HCT116 (cell line): ENCODE measurements at regions not wholly inside any gene's neighbourhood (a gene's known extent, or its start where the extent isn't known, plus 50 kb on each side); places are given as distances from the start of the nearest gene placed in this dataset.

Experiments used
- ATAC-seq: fragments of 200-7000 bp; cut with Tn5 transposase; 2 replicates; pipeline ENCODE4 v1.9.1; 2020; ENCODE audit warnings: mild to moderate bottlenecking, moderate library complexity
- BruUV-seq: library from RNA; stranded (reverse); fragments of 400-500 nt; replicated peaks from 2 replicates; lab custom pipeline; 2021; lab: Mats Ljungman, UMichigan
- CTCF ChIA-PET: fragments of 300-600 bp; sonication (Branson Sonifier 250); formaldehyde crosslinking; loops from one replicate; lab custom pipeline; 2021; ENCODE audit warnings: antibody characterized with exemption; lab: Charles Lee
- POLR2A ChIA-PET: fragments of 300-600, 350-600 bp; sonication (Branson Sonifier 250); formaldehyde crosslinking; loops from one replicate; lab custom pipeline; 2021; ENCODE audit warnings: antibody characterized with exemption; lab: Charles Lee
- RAD21 ChIA-PET, 2 experiments: fragments of 300-600 bp; sonication (Branson Sonifier 250); formaldehyde crosslinking; loops; one replicate each; lab custom pipeline; 2023; ENCODE audit warnings: low total read pairs in 2 of 2; ENCODE audit not compliant: uncharacterized antibody in 2 of 2, unreplicated experiment in 2 of 2, low non-redundant PET in 1 of 2; lab: Charles Lee
- DNase-seq: peaks from one replicate; pipeline ENCODE4 v3.0.0-alpha.2; 2010; ENCODE audit warnings: low read depth, low spot score
- H2AFZ ChIP-seq: fragments of 200-600 bp; shearing (Covaris generic), sonication (generic); 2 replicates; pipeline ENCODE4 v1.6.1; 2017; ENCODE audit warnings: low read depth, mixed run types, mixed read lengths, antibody characterized with exemption, low read length; ENCODE audit not compliant: poor library complexity, severe bottlenecking
- H3K27ac ChIP-seq: 2 replicates; pipeline ENCODE4 v1.5.1; 2012; ENCODE audit warnings: low read depth, low read length
- H3K27me3 ChIP-seq: fragments of 200-600 bp; sonication (generic); 2 replicates; pipeline ENCODE4 v1.6.1; 2016; ENCODE audit warnings: mixed run types, low read length, mixed read lengths; ENCODE audit not compliant: insufficient read depth
- H3K36me3 ChIP-seq, 2 experiments: fragments of 200-500 bp in 1 of 2; fragments of 200-600 bp in 1 of 2; sonication (Bioruptor generic) in 1 of 2; sonication (generic) in 1 of 2; 2 replicates each; pipeline versions ENCODE4 v1.5.1 to v1.6.1; 2014 to 2016; ENCODE audit warnings: low read length in 2 of 2, inconsistent platforms in 1 of 2, mixed read lengths in 1 of 2, mixed run types in 1 of 2; ENCODE audit not compliant: insufficient read depth in 2 of 2, control insufficient read depth in 1 of 2
- H3K4me1 ChIP-seq, 2 experiments: fragments of 200-600 bp in 1 of 2; sonication (generic) in 1 of 2; 2 replicates each; pipeline versions ENCODE4 v1.5.1 to v1.6.1; 2012 to 2017; ENCODE audit warnings: low read length in 2 of 2, inconsistent platforms in 1 of 2, mild to moderate bottlenecking in 1 of 2, mixed read lengths in 1 of 2, mixed run types in 1 of 2, moderate library complexity in 1 of 2; ENCODE audit not compliant: insufficient read depth in 2 of 2, control insufficient read depth in 1 of 2
- H3K4me2 ChIP-seq: fragments of 200-600 bp; sonication (generic); 2 replicates; pipeline ENCODE4 v1.6.1; 2017; ENCODE audit warnings: mixed run types, low read length, mixed read lengths
- H3K4me3 ChIP-seq, 2 experiments: fragments of 200-600 bp in 1 of 2; sonication (generic) in 1 of 2; replicated peaks in 1 of 2; 2 replicates each; pipeline ENCODE4 v1.5.1; 2011 to 2016; ENCODE audit warnings: low read length in 2 of 2, control low read depth in 1 of 2, low read depth in 1 of 2, mild to moderate bottlenecking in 1 of 2, mixed read lengths in 1 of 2, mixed run types in 1 of 2
- H3K79me2 ChIP-seq: fragments of 200-600 bp; sonication (generic); 2 replicates; pipeline ENCODE4 v1.6.1; 2017; ENCODE audit warnings: mild to moderate bottlenecking, mixed run types, low read length, moderate library complexity, mixed read lengths; ENCODE audit not compliant: insufficient read depth
- H3K9ac ChIP-seq: fragments of 200-600 bp; sonication (generic); 2 replicates; pipeline ENCODE4 v1.6.1; 2016; ENCODE audit warnings: low read length, mixed read lengths
- H3K9me2 ChIP-seq: fragments of 200-600 bp; sonication (generic), shearing (Covaris generic); 2 replicates; pipeline ENCODE4 v1.6.1; 2017; ENCODE audit warnings: mixed run types, mild to moderate bottlenecking, moderate library complexity; ENCODE audit not compliant: insufficient read depth
- H3K9me3 ChIP-seq, 2 experiments: fragments of 200-500 bp in 1 of 2; fragments of 200-600 bp in 1 of 2; sonication (Bioruptor generic) in 1 of 2; sonication (generic) in 1 of 2; 2 replicates each; pipeline ENCODE4 v1.6.1; 2014 to 2017; ENCODE audit warnings: low read length in 2 of 2, mixed read lengths in 2 of 2, inconsistent platforms in 1 of 2, low read depth in 1 of 2, mild to moderate bottlenecking in 1 of 2, mixed run types in 1 of 2, moderate library complexity in 1 of 2; ENCODE audit not compliant: control insufficient read depth in 1 of 2, insufficient read depth in 1 of 2
- H4K20me1 ChIP-seq: fragments of 200-600 bp; sonication (generic), shearing (Covaris generic); 2 replicates; pipeline ENCODE4 v1.6.1; 2017; ENCODE audit warnings: mixed run types, mild to moderate bottlenecking, moderate library complexity; ENCODE audit not compliant: insufficient read depth
- CBX3 ChIP-seq: IDR thresholded peaks from 2 replicates; pipeline ENCODE4 v1.6.1; 2012; ENCODE audit warnings: low read depth
- ELF1 ChIP-seq: IDR thresholded peaks from 2 replicates; pipeline ENCODE4 v1.6.1; 2012; ENCODE audit warnings: low read depth, borderline replicate concordance
- EZH2phosphoT487 ChIP-seq: fragments of 200-600 bp; IDR thresholded peaks from 2 replicates; pipeline ENCODE4 v1.6.1; 2018; ENCODE audit warnings: antibody characterized with exemption, borderline replicate concordance
- FOSL1 ChIP-seq: IDR thresholded peaks from 2 replicates; pipeline ENCODE4 v1.6.1; 2012; ENCODE audit warnings: low read depth
- POLR2AphosphoS5 ChIP-seq: IDR thresholded peaks from 2 replicates; pipeline ENCODE4 v1.6.1; 2011; ENCODE audit warnings: mild to moderate bottlenecking, low read depth, low read length, moderate library complexity
- RAD21 ChIP-seq: IDR thresholded peaks from 2 replicates; pipeline ENCODE4 v1.6.1; 2012; ENCODE audit warnings: low read depth, mild to moderate bottlenecking
- SP1 ChIP-seq: IDR thresholded peaks from 2 replicates; pipeline ENCODE4 v1.6.1; 2012; ENCODE audit warnings: low read depth
- TCF7L2 ChIP-seq: IDR thresholded peaks from 2 replicates; pipeline ENCODE4 v1.7.0; 2011; ENCODE audit warnings: borderline replicate concordance, inconsistent platforms; ENCODE audit not compliant: insufficient read depth, insufficient read length; ENCODE audit errors: extremely low read depth
- intact Hi-C: fragments of 100-400 bp; cut with micrococcal nuclease; formaldehyde crosslinking; loops from 2 replicates; pipeline ENCODE4 v1.10.0; 2022
- TF ChIP-seq, protein P1 (sequence below), 3 experiments: fragments of 200-600 bp in 1 of 3; sonication (generic) in 1 of 3; IDR thresholded peaks in 2 of 3; conservative IDR thresholded peaks in 1 of 3; 2 replicates each; pipeline ENCODE4 v1.5.1; 2012 to 2017; ENCODE audit warnings: low read depth in 2 of 3, low read length in 2 of 3, antibody characterized with exemption in 1 of 3, borderline replicate concordance in 1 of 3, control low read depth in 1 of 3, mild to moderate bottlenecking in 1 of 3, mixed read lengths in 1 of 3, mixed run types in 1 of 3, moderate library complexity in 1 of 3; ENCODE audit not compliant: insufficient read depth in 1 of 3
- TF ChIP-seq, protein P2 (sequence below): IDR thresholded peaks from 2 replicates; pipeline ENCODE4 v1.6.1; 2012; ENCODE audit warnings: low read depth
- TF ChIP-seq, protein P3 (sequence below): IDR thresholded peaks from 2 replicates; pipeline ENCODE4 v1.6.1; 2011; ENCODE audit warnings: mild to moderate bottlenecking, low read length, moderate library complexity; ENCODE audit not compliant: insufficient replicate concordance; ENCODE audit errors: extremely low read depth

DNA sequence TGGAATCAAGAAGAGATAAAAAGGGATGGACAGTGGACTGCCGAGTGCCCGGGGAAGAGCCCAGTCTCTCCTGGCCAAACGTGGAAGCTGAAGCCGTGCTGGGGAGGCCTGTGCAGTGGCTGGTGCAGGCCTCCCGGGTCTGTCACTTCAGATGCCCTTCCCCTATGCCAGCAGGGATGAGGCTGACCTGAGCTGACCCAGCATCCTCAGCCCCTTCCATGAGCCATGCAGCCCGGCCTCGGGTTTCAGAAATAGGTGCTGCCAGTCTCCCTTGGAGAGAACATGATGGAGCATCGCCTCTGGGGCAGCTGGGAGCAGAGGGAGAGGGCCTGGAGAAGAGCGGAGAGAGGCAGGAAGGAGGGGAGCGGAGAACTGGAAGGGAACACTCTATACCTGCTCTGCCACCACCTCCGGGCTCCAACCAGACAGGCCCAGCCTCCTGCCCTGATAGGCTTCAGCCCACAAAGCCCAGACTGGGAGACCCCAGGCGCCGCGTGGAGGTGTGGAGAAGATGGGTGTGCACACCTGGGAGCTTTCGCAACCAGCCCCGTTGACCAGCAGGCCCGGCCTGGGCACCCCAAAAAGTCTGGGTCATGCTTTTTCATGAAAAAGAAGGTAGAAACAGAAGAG, 68.6 kb upstream of the PPP2R2D start:
- TF ChIP-seq ELF1: no peak
- TF ChIP-seq FOSL1: no peak
- TF ChIP-seq, protein P1, sequence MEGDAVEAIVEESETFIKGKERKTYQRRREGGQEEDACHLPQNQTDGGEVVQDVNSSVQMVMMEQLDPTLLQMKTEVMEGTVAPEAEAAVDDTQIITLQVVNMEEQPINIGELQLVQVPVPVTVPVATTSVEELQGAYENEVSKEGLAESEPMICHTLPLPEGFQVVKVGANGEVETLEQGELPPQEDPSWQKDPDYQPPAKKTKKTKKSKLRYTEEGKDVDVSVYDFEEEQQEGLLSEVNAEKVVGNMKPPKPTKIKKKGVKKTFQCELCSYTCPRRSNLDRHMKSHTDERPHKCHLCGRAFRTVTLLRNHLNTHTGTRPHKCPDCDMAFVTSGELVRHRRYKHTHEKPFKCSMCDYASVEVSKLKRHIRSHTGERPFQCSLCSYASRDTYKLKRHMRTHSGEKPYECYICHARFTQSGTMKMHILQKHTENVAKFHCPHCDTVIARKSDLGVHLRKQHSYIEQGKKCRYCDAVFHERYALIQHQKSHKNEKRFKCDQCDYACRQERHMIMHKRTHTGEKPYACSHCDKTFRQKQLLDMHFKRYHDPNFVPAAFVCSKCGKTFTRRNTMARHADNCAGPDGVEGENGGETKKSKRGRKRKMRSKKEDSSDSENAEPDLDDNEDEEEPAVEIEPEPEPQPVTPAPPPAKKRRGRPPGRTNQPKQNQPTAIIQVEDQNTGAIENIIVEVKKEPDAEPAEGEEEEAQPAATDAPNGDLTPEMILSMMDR (IDR thresholded peaks at IDR 0.05 in 2 of 3, conservative IDR thresholded peaks at IDR 0.05 in 1 of 3; ENCODE audit: borderline replicate concordance in 1 of 3, insufficient read depth in 1 of 3, low read depth in 2 of 3, low read length in 2 of 3): no peak
- H3K4me1 ChIP-seq: no peaks in the 10 kb centered on the region
- H3K36me3 ChIP-seq: no peaks in the 10 kb centered on the region
- intact Hi-C loops: no loop called here
- H3K9me2 ChIP-seq: no peaks in the 10 kb centered on the region
- H2AFZ ChIP-seq: no peak overlapping the region
- no peak overlapping the region for H3K9ac ChIP-seq
- ChIA-PET RAD21 (no interaction called here), POLR2A (no interaction called here), CTCF (no interaction called here)
- H4K20me1 ChIP-seq: no peaks in the 10 kb centered on the region
- DNase-seq (no peak), ATAC-seq (no peak)
- H3K4me2 ChIP-seq: no peak overlapping the region
- peaks cover 3% of the 10 kb centered on the region; the same call in 1 of the 2 replicates for H3K27me3 ChIP-seq
- H3K4me3 ChIP-seq: no peak overlapping the region
- no peaks in the 10 kb centered on the region for H3K79me2 ChIP-seq
- no peak overlapping the region for H3K27ac ChIP-seq
- BruUV-seq: no TSS peak
- no peaks in the 10 kb centered on the region for H3K9me3 ChIP-seq

DNA sequence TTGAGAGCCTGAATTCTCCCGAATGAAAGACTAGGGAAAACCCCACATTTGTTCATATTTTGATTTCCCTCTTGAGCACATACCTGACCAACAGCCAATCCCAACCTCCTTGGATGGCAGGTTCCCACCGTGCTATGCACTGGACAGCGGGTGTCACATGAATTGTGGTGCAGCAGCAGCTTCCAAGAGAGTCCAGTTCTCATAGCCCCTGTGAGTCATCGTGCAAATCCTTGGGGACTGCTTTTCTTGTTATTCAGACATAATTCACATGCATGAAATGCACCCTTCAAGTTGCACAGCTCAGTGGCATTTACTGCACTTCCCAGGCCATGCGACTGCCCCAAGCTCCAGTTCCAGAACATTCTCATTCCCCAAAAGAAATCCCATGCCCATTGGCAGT, 67.8 kb upstream of the PPP2R2D start:
- Histone ChIP-seq H4K20me1 (no peaks in the 10 kb centered on the region), H3K9ac (no peak overlapping the region), H3K27me3 (peaks cover 3% of the 10 kb centered on the region; the same call in 1 of the 2 replicates), H3K27ac (no peak overlapping the region)
- TF ChIP-seq CBX3 (no peak), SP1 (no peak), POLR2AphosphoS5 (no peak), RAD21 (no peak), TCF7L2 (no peak), EZH2phosphoT487 (no peak)
- TF ChIP-seq, protein P2, sequence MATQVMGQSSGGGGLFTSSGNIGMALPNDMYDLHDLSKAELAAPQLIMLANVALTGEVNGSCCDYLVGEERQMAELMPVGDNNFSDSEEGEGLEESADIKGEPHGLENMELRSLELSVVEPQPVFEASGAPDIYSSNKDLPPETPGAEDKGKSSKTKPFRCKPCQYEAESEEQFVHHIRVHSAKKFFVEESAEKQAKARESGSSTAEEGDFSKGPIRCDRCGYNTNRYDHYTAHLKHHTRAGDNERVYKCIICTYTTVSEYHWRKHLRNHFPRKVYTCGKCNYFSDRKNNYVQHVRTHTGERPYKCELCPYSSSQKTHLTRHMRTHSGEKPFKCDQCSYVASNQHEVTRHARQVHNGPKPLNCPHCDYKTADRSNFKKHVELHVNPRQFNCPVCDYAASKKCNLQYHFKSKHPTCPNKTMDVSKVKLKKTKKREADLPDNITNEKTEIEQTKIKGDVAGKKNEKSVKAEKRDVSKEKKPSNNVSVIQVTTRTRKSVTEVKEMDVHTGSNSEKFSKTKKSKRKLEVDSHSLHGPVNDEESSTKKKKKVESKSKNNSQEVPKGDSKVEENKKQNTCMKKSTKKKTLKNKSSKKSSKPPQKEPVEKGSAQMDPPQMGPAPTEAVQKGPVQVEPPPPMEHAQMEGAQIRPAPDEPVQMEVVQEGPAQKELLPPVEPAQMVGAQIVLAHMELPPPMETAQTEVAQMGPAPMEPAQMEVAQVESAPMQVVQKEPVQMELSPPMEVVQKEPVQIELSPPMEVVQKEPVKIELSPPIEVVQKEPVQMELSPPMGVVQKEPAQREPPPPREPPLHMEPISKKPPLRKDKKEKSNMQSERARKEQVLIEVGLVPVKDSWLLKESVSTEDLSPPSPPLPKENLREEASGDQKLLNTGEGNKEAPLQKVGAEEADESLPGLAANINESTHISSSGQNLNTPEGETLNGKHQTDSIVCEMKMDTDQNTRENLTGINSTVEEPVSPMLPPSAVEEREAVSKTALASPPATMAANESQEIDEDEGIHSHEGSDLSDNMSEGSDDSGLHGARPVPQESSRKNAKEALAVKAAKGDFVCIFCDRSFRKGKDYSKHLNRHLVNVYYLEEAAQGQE: no peak
- TF ChIP-seq, protein P3, sequence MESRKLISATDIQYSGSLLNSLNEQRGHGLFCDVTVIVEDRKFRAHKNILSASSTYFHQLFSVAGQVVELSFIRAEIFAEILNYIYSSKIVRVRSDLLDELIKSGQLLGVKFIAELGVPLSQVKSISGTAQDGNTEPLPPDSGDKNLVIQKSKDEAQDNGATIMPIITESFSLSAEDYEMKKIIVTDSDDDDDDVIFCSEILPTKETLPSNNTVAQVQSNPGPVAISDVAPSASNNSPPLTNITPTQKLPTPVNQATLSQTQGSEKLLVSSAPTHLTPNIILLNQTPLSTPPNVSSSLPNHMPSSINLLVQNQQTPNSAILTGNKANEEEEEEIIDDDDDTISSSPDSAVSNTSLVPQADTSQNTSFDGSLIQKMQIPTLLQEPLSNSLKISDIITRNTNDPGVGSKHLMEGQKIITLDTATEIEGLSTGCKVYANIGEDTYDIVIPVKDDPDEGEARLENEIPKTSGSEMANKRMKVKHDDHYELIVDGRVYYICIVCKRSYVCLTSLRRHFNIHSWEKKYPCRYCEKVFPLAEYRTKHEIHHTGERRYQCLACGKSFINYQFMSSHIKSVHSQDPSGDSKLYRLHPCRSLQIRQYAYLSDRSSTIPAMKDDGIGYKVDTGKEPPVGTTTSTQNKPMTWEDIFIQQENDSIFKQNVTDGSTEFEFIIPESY: no peak
- TF ChIP-seq, all 23 proteins: peak for 0
- no peak overlapping the region for H2AFZ ChIP-seq
- RAD21 ChIA-PET: no interaction called here
- no peaks in the 10 kb centered on the region for H3K4me1 ChIP-seq
- no peak overlapping the region for H3K4me2 ChIP-seq
- no peak for ATAC-seq
- POLR2A ChIA-PET: no interaction called here
- no peaks in the 10 kb centered on the region for H3K36me3 ChIP-seq
- CTCF ChIA-PET: no interaction called here
- no TSS peak for BruUV-seq
- H3K4me3 ChIP-seq: no peak overlapping the region
- H3K9me2 ChIP-seq: no peaks in the 10 kb centered on the region
- intact Hi-C loops: no loop called here
- no peaks in the 10 kb centered on the region for H3K79me2 ChIP-seq
- no peak for DNase-seq
- no peaks in the 10 kb centered on the region for H3K9me3 ChIP-seq
